GM19351 (cell line): ENCODE measurements at regions not wholly inside any gene's neighbourhood (a gene's known extent, or its start where the extent isn't known, plus 50 kb on each side); places are given as distances from the start of the nearest gene placed in this dataset.

Source experiments
- ATAC-seq: cut with Tn5 transposase; IDR thresholded peaks from one replicate; pipeline ENCODE4 v1.9.1; 2021; ENCODE audit warnings: mild to moderate bottlenecking, moderate library complexity; ENCODE audit not compliant: unreplicated experiment

- no peak for ATAC-seq
Measured at GRCh38 chr6:143621876-143622605, 55.7 kb upstream of the PHACTR2 start.

GRCh38 chr6:143621159-143621873 lies 56.4 kb upstream of the PHACTR2 start:
- ATAC-seq, result no peak

GRCh38 chr6:143620447-143620846 lies 57.3 kb upstream of the PHACTR2 start:
- ATAC-seq, result no peak

- no peak for ATAC-seq
Measured at GRCh38 chr6:143619824-143620401, 57.9 kb upstream of the PHACTR2 start.

- no peak for ATAC-seq
Measured at GRCh38 chr6:143616741-143617140, 61.0 kb upstream of the PHACTR2 start.

GRCh38 chr6:143615785-143616184 lies 62.0 kb upstream of the PHACTR2 start:
- peak; percentile 63 for ATAC-seq

GRCh38 chr6:143614235-143614634 lies 63.5 kb upstream of the PHACTR2 start:
- no peak for ATAC-seq

GRCh38 chr6:143613749-143614148 lies 64.0 kb upstream of the PHACTR2 start:
- ATAC-seq, result no peak

GRCh38 chr6:143612186-143612585 lies 65.6 kb upstream of the PHACTR2 start:
- ATAC-seq, result no peak

GRCh38 chr6:143611580-143611979 lies 66.2 kb upstream of the PHACTR2 start:
- no peak for ATAC-seq

- no peak for ATAC-seq
Measured at GRCh38 chr6:143609972-143610371, 67.8 kb upstream of the PHACTR2 start.

- ATAC-seq, result no peak
Measured at GRCh38 chr6:143609501-143609900, 68.3 kb upstream of the PHACTR2 start.

- ATAC-seq, result no peak
Measured at GRCh38 chr6:143608906-143609305, 68.9 kb upstream of the PHACTR2 start.

GRCh38 chr6:143607974-143608373 lies 69.8 kb upstream of the PHACTR2 start:
- no peak for ATAC-seq

GRCh38 chr6:143607168-143607567 lies 70.6 kb upstream of the PHACTR2 start:
- ATAC-seq, result no peak

GRCh38 chr6:143605906-143606521 lies 71.8 kb upstream of the PHACTR2 start:
- no peak for ATAC-seq

GRCh38 chr6:143603455-143603854 lies 74.3 kb upstream of the PHACTR2 start:
- ATAC-seq, result no peak

- ATAC-seq, result no peak
Measured at GRCh38 chr6:143601504-143601903, 76.3 kb upstream of the PHACTR2 start.

GRCh38 chr6:143600821-143601220 lies 76.9 kb upstream of the PHACTR2 start:
- no peak for ATAC-seq

- peak; percentile 78 for ATAC-seq
Measured at GRCh38 chr6:143598466-143599080, 79.2 kb upstream of the PHACTR2 start.

GRCh38 chr6:143596866-143597265 lies 80.9 kb upstream of the PHACTR2 start:
- ATAC-seq, result no peak
